Erythroblast (primary cell): ENCODE measurements at regions not wholly inside any gene's neighbourhood (a gene's known extent, or its start where the extent isn't known, plus 50 kb on each side); places are given as distances from the start of the nearest gene placed in this dataset.

Experiments used
- GATA1 ChIP-seq: IDR thresholded peaks from 2 replicates; pipeline ENCODE4 v1.6.1; 2011; ENCODE audit warnings: low read depth, mild to moderate bottlenecking, control low read depth, low read length, moderate library complexity
- POLR2A ChIP-seq: IDR thresholded peaks from 2 replicates; pipeline ENCODE4 v1.6.1; 2011; ENCODE audit warnings: mild to moderate bottlenecking, low read length

DNA sequence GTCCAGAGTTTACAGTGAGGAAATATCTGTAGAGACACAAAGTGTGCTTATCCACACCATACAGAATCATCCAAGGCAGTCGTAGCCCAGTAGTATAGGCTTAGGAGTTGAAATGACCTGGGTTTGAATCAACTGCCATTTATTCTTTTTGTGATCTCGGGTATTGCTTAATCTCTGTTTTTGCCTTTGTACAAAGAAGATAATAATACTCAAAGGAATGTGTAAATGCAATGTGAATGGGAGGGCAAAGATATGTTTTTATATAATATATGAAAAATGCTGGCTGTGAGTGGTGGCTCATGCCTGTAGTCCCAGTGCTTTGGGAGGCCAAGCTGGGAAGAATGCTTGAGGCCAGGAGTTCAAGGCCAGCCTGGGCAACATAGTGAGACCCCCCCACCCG, 141.1 kb downstream of the SPATA31D1 start:
- TF ChIP-seq POLR2A (no peak), GATA1 (no peak)
